WTC11 (cell line): ENCODE measurements at regions not wholly inside any gene's neighbourhood (a gene's known extent, or its start where the extent isn't known, plus 50 kb on each side); places are given as distances from the start of the nearest gene placed in this dataset.

ENCODE experiments used
- CREB1 ChIP-seq: sonication (generic); formaldehyde crosslinking; IDR thresholded peaks from 2 replicates; pipeline ENCODE4 v1.8.0; 2023; ENCODE audit warnings: mild to moderate bottlenecking, missing genetic modification reagents
- IRF2 ChIP-seq: sonication (generic); formaldehyde crosslinking; IDR thresholded peaks from 2 replicates; pipeline ENCODE4 v1.8.0; 2022; ENCODE audit warnings: low read depth, missing genetic modification reagents, borderline replicate concordance
- NR1H2 ChIP-seq: sonication (generic); formaldehyde crosslinking; IDR thresholded peaks from 2 replicates; pipeline ENCODE4 v1.9.0; 2021; ENCODE audit warnings: mild to moderate bottlenecking, moderate library complexity, missing genetic modification reagents
- NR2C2 ChIP-seq: sonication (generic); formaldehyde crosslinking; IDR thresholded peaks from 2 replicates; pipeline ENCODE4 v1.8.0; 2022; ENCODE audit warnings: mild to moderate bottlenecking, missing genetic modification reagents
- NR3C1 ChIP-seq: sonication (generic); formaldehyde crosslinking; conservative IDR thresholded peaks from 2 replicates; pipeline ENCODE4 v1.8.1; 2023; ENCODE audit warnings: low read depth, mild to moderate bottlenecking, missing genetic modification reagents
- SP1 ChIP-seq: sonication (generic); formaldehyde crosslinking; conservative IDR thresholded peaks from 2 replicates; pipeline ENCODE4 v1.8.1; 2022; ENCODE audit warnings: missing genetic modification reagents
- ZBTB21 ChIP-seq: sonication (generic); formaldehyde crosslinking; IDR thresholded peaks from 2 replicates; pipeline ENCODE4 v1.8.1; 2023; ENCODE audit warnings: mild to moderate bottlenecking, missing genetic modification reagents, borderline replicate concordance
- ZNF121 ChIP-seq: sonication (generic); formaldehyde crosslinking; IDR thresholded peaks from 2 replicates; pipeline ENCODE4 v1.8.0; 2023; ENCODE audit warnings: missing genetic modification reagents
- ZNF219 ChIP-seq: sonication (generic); formaldehyde crosslinking; IDR thresholded peaks from 2 replicates; pipeline ENCODE4 v1.8.0; 2023; ENCODE audit warnings: missing genetic modification reagents, mild to moderate bottlenecking, borderline replicate concordance
- TF ChIP-seq, protein P1 (sequence below): fragments of 200-600 bp; IDR thresholded peaks from 2 replicates; pipeline ENCODE4 v1.8.0; 2022; ENCODE audit warnings: antibody characterized with exemption
- TF ChIP-seq, protein P2 (sequence below): sonication (generic); formaldehyde crosslinking; IDR thresholded peaks from 2 replicates; pipeline ENCODE4 v1.8.0; 2022; ENCODE audit warnings: mild to moderate bottlenecking, missing genetic modification reagents
- TF ChIP-seq, protein P3 (sequence below): sonication (generic); formaldehyde crosslinking; conservative IDR thresholded peaks from 2 replicates; pipeline ENCODE4 v1.8.1; 2023; ENCODE audit warnings: mild to moderate bottlenecking, low read depth, missing genetic modification reagents, moderate library complexity

DNA sequence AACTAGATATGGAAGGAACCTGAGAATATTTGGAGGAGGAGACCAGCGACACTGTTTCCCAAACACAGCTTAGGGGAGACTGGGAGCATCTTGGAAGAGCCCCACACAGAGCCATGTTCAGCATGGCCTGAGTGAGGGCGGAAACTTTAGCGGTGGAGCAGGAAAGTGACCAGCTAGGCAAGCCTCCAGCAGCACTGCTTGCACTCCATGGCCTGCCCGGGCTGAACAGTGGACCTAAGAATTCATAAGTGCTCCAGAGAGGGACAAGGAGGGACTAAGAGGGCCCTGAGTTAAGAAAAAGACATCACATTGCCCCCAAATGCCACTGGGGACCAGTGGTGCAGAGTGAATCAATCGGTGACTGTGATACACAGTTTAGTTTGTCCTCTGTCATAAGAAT is 566.4 kb downstream of the TNS1 start:
- TF ChIP-seq, protein P1, sequence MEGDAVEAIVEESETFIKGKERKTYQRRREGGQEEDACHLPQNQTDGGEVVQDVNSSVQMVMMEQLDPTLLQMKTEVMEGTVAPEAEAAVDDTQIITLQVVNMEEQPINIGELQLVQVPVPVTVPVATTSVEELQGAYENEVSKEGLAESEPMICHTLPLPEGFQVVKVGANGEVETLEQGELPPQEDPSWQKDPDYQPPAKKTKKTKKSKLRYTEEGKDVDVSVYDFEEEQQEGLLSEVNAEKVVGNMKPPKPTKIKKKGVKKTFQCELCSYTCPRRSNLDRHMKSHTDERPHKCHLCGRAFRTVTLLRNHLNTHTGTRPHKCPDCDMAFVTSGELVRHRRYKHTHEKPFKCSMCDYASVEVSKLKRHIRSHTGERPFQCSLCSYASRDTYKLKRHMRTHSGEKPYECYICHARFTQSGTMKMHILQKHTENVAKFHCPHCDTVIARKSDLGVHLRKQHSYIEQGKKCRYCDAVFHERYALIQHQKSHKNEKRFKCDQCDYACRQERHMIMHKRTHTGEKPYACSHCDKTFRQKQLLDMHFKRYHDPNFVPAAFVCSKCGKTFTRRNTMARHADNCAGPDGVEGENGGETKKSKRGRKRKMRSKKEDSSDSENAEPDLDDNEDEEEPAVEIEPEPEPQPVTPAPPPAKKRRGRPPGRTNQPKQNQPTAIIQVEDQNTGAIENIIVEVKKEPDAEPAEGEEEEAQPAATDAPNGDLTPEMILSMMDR, result no peak
- no peak for TF ChIP-seq ZNF219
- no peak for TF ChIP-seq CREB1 (CRISPR knock-in tag)
- no peak for TF ChIP-seq NR1H2 (CRISPR knock-in tag)
- no peak for TF ChIP-seq SP1 (CRISPR knock-in tag)
- TF ChIP-seq NR3C1 (CRISPR knock-in tag), result no peak
- no peak for TF ChIP-seq NR2C2
- no peak for TF ChIP-seq IRF2
- TF ChIP-seq, protein P2, sequence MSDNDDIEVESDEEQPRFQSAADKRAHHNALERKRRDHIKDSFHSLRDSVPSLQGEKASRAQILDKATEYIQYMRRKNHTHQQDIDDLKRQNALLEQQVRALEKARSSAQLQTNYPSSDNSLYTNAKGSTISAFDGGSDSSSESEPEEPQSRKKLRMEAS (CRISPR knock-in tag), result no peak
- TF ChIP-seq ZNF121 (CRISPR knock-in tag), result no peak
- TF ChIP-seq, protein P3, sequence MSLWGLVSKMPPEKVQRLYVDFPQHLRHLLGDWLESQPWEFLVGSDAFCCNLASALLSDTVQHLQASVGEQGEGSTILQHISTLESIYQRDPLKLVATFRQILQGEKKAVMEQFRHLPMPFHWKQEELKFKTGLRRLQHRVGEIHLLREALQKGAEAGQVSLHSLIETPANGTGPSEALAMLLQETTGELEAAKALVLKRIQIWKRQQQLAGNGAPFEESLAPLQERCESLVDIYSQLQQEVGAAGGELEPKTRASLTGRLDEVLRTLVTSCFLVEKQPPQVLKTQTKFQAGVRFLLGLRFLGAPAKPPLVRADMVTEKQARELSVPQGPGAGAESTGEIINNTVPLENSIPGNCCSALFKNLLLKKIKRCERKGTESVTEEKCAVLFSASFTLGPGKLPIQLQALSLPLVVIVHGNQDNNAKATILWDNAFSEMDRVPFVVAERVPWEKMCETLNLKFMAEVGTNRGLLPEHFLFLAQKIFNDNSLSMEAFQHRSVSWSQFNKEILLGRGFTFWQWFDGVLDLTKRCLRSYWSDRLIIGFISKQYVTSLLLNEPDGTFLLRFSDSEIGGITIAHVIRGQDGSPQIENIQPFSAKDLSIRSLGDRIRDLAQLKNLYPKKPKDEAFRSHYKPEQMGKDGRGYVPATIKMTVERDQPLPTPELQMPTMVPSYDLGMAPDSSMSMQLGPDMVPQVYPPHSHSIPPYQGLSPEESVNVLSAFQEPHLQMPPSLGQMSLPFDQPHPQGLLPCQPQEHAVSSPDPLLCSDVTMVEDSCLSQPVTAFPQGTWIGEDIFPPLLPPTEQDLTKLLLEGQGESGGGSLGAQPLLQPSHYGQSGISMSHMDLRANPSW, result no peak
- TF ChIP-seq ZBTB21 (CRISPR knock-in tag), result no peak
